Ovary (tissue), 3 donors: ENCODE measurements at regions not wholly inside any gene's neighbourhood (a gene's known extent, or its start where the extent isn't known, plus 50 kb on each side); places are given as distances from the start of the nearest gene placed in this dataset.

Source experiments
- EP300 ChIP-seq: sonication (generic); formaldehyde crosslinking; IDR thresholded peaks from one replicate; pipeline ENCODE4 v1.6.1; 2017; ENCODE audit warnings: antibody characterized with exemption
- POLR2A ChIP-seq: fragments of 450-650 bp; IDR thresholded peaks from one replicate; pipeline ENCODE4 v1.6.1; 2017; ENCODE audit warnings: antibody characterized with exemption, mild to moderate bottlenecking, moderate library complexity
- TF ChIP-seq, protein P1 (sequence below), 3 donors: fragments of 450-650 bp in 2 of 3; fragments of 200-600 bp in 1 of 3; IDR thresholded peaks; one replicate each; pipeline versions ENCODE4 v1.5.1 to v1.8.0; 2016 to 2022; ENCODE audit warnings: antibody characterized with exemption in 3 of 3, mild to moderate bottlenecking in 1 of 3
- donor health status: DM: no; HTN: no; CAD: no.

DNA sequence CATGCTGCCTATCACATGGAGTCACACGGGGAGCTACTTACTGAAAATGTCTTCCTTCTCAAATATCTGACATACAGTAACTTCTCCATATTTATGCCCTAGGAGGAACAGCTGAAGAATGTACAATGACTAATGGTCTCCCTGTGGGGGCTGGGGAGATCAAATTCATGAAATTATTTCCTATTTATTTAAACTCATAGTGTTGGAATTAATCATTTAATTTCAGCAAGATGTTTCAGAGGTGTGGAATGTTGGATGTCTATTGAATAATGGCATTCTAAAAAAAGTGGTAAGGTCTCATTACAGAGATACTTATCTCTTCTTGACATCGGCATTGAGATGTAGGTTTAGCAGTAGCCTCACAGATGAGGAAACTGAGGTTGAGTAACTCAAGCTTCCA lies 214.3 kb upstream of the CDH11 start:
- TF ChIP-seq, protein P1, sequence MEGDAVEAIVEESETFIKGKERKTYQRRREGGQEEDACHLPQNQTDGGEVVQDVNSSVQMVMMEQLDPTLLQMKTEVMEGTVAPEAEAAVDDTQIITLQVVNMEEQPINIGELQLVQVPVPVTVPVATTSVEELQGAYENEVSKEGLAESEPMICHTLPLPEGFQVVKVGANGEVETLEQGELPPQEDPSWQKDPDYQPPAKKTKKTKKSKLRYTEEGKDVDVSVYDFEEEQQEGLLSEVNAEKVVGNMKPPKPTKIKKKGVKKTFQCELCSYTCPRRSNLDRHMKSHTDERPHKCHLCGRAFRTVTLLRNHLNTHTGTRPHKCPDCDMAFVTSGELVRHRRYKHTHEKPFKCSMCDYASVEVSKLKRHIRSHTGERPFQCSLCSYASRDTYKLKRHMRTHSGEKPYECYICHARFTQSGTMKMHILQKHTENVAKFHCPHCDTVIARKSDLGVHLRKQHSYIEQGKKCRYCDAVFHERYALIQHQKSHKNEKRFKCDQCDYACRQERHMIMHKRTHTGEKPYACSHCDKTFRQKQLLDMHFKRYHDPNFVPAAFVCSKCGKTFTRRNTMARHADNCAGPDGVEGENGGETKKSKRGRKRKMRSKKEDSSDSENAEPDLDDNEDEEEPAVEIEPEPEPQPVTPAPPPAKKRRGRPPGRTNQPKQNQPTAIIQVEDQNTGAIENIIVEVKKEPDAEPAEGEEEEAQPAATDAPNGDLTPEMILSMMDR (IDR thresholded peaks at IDR 0.05): no peak
- no peak for TF ChIP-seq POLR2A
- no peak for TF ChIP-seq EP300
